Urinary bladder (tissue), 3 donors: ENCODE measurements at regions not wholly inside any gene's neighbourhood (a gene's known extent, or its start where the extent isn't known, plus 50 kb on each side); places are given as distances from the start of the nearest gene placed in this dataset.

Experiments used
- DNase-seq: peaks from one replicate; pipeline ENCODE4 v3.0.0-alpha.2; 2015; ENCODE audit errors: extremely low spot score
- H3K27ac ChIP-seq: one replicate; pipeline ENCODE4 v1.5.1; 2013; ENCODE audit warnings: low read depth, mild to moderate bottlenecking, moderate library complexity
- H3K36me3 ChIP-seq: one replicate; pipeline ENCODE4 v1.6.1; 2013; ENCODE audit warnings: mild to moderate bottlenecking, moderate library complexity; ENCODE audit not compliant: insufficient read depth
- H3K4me1 ChIP-seq: one replicate; pipeline ENCODE4 v1.6.1; 2013; ENCODE audit warnings: mild to moderate bottlenecking, moderate library complexity; ENCODE audit not compliant: insufficient read depth
- H3K4me3 ChIP-seq: one replicate; pipeline ENCODE4 v1.5.1; 2013; ENCODE audit warnings: low read depth, low read length
- WGBS: extraction: QIAGEN DNeasy Blood & Tissue Kit; methylation state at CpG from one replicate; pipeline ENCODE4 v1.1.7; 2013; 5-methylcytosine and 5-hydroxymethylcytosine counted together
- donor health status: healthy with polysubstance abuse.
- donor health status: healthy.

GRCh38 chr20:61056627-61057442 lies 195.2 kb upstream of the CDH4 start:
- WGBS = 55% methylated on average over 16 of the region's 16 CpGs
- H3K4me3 ChIP-seq = no peak overlapping the region
- H3K27ac ChIP-seq = no peak overlapping the region
- H3K4me1 ChIP-seq = no peaks in the 10 kb centered on the region
- no peaks in the 10 kb centered on the region for H3K36me3 ChIP-seq
- DNase-seq = no peak

GRCh38 chr20:61057443-61058121 lies 194.5 kb upstream of the CDH4 start:
- Histone ChIP-seq H3K4me3 (no peak overlapping the region), H3K4me1 (no peaks in the 10 kb centered on the region), H3K27ac (no peak overlapping the region), H3K36me3 (no peaks in the 10 kb centered on the region)
- DNase-seq = no peak
- 65% methylated on average over 20 of the region's 20 CpGs for WGBS

GRCh38 chr20:61061981-61062380 lies 190.1 kb upstream of the CDH4 start:
- DNase-seq = no peak
- Histone ChIP-seq H3K4me1 (no peaks in the 10 kb centered on the region), H3K36me3 (no peaks in the 10 kb centered on the region), H3K27ac (no peak overlapping the region), H3K4me3 (no peak overlapping the region)
- 57% methylated on average over 6 of the region's 6 CpGs for WGBS

- Histone ChIP-seq H3K27ac (no peak overlapping the region), H3K36me3 (no peaks in the 10 kb centered on the region), H3K4me3 (no peak overlapping the region), H3K4me1 (no peaks in the 10 kb centered on the region)
- WGBS = 72% methylated on average over 10 of the region's 10 CpGs
- DNase-seq = no peak
Measured at GRCh38 chr20:61065853-61066252, 186.2 kb upstream of the CDH4 start.

GRCh38 chr20:61066526-61066925 lies 185.5 kb upstream of the CDH4 start:
- Histone ChIP-seq H3K36me3 (no peaks in the 10 kb centered on the region), H3K4me1 (no peaks in the 10 kb centered on the region), H3K4me3 (no peak overlapping the region), H3K27ac (no peak overlapping the region)
- no peak for DNase-seq
- 88% methylated on average over 13 of the region's 13 CpGs for WGBS

GRCh38 chr20:61067221-61067620 lies 184.8 kb upstream of the CDH4 start:
- H3K36me3 ChIP-seq = no peaks in the 10 kb centered on the region
- H3K4me1 ChIP-seq = no peaks in the 10 kb centered on the region
- no peak overlapping the region for H3K27ac ChIP-seq
- no peak for DNase-seq
- 81% methylated on average over 9 of the region's 9 CpGs for WGBS
- H3K4me3 ChIP-seq = no peak overlapping the region

GRCh38 chr20:61072398-61072797 lies 179.7 kb upstream of the CDH4 start:
- H3K4me3 ChIP-seq = no peak overlapping the region
- DNase-seq = no peak
- no peaks in the 10 kb centered on the region for H3K36me3 ChIP-seq
- H3K4me1 ChIP-seq = no peaks in the 10 kb centered on the region
- no peak overlapping the region for H3K27ac ChIP-seq
- WGBS = 65% methylated on average over 6 of the region's 6 CpGs

GRCh38 chr20:61073376-61073775 lies 178.7 kb upstream of the CDH4 start:
- Histone ChIP-seq H3K27ac (no peak overlapping the region), H3K36me3 (no peaks in the 10 kb centered on the region), H3K4me3 (no peak overlapping the region), H3K4me1 (no peaks in the 10 kb centered on the region)
- WGBS = 86% methylated on average over 6 of the region's 6 CpGs
- DNase-seq = no peak

- H3K36me3 ChIP-seq = no peaks in the 10 kb centered on the region
- H3K4me3 ChIP-seq = no peak overlapping the region
- no peak for DNase-seq
- 82% methylated on average over 3 of the region's 3 CpGs for WGBS
- no peaks in the 10 kb centered on the region for H3K4me1 ChIP-seq
- no peak overlapping the region for H3K27ac ChIP-seq
Measured at GRCh38 chr20:61082720-61083119, 169.3 kb upstream of the CDH4 start.

- Histone ChIP-seq H3K27ac (no peak overlapping the region), H3K36me3 (no peaks in the 10 kb centered on the region), H3K4me1 (no peaks in the 10 kb centered on the region), H3K4me3 (no peak overlapping the region)
- WGBS = 88% methylated on average over 3 of the region's 3 CpGs
- no peak for DNase-seq
Measured at GRCh38 chr20:61083431-61083830, 168.6 kb upstream of the CDH4 start.

GRCh38 chr20:61086031-61086430 lies 166.0 kb upstream of the CDH4 start:
- DNase-seq = no peak
- Histone ChIP-seq H3K27ac (no peak overlapping the region), H3K4me1 (no peaks in the 10 kb centered on the region), H3K36me3 (no peaks in the 10 kb centered on the region), H3K4me3 (no peak overlapping the region)
- WGBS = 96% methylated on average over 1 of the region's 1 CpG

- no peak for DNase-seq
- WGBS = 29% methylated on average over 7 of the region's 7 CpGs
- H3K4me1 ChIP-seq = no peaks in the 10 kb centered on the region
- no peaks in the 10 kb centered on the region for H3K36me3 ChIP-seq
- no peak overlapping the region for H3K27ac ChIP-seq
- no peak overlapping the region for H3K4me3 ChIP-seq
Measured at GRCh38 chr20:61090541-61090940, 161.5 kb upstream of the CDH4 start.

- 83% methylated on average over 9 of the region's 9 CpGs for WGBS
- H3K4me3 ChIP-seq = no peak overlapping the region
- no peak overlapping the region for H3K27ac ChIP-seq
- H3K36me3 ChIP-seq = no peaks in the 10 kb centered on the region
- no peaks in the 10 kb centered on the region for H3K4me1 ChIP-seq
- DNase-seq = no peak
Measured at GRCh38 chr20:61092251-61092650, 159.8 kb upstream of the CDH4 start.

- 56% methylated on average over 1 of the region's 1 CpG for WGBS
- no peak for DNase-seq
- H3K4me1 ChIP-seq = no peaks in the 10 kb centered on the region
- no peak overlapping the region for H3K27ac ChIP-seq
- H3K4me3 ChIP-seq = no peak overlapping the region
- no peaks in the 10 kb centered on the region for H3K36me3 ChIP-seq
Measured at GRCh38 chr20:61094581-61094980, 157.5 kb upstream of the CDH4 start.
